NOMO-1 treated with DMSO at 0.1 percent for 48 hours (cell line): ENCODE measurements at regions not wholly inside any gene's neighbourhood (a gene's known extent, or its start where the extent isn't known, plus 50 kb on each side); places are given as distances from the start of the nearest gene placed in this dataset.
A peak's percentile ranks its signal among the peaks of the same experiment; 100 is the strongest.
"Not testable (repeated sequence)": the region's sequence is repeated elsewhere in the genome, so short reads cannot be mapped to it uniquely, and the experiment has no call there.

Experiments
- DNase-seq: peaks from one replicate; lab custom pipeline; 2025; ENCODE audit not compliant: unreplicated experiment; lab: John Stamatoyannopoulos, UW

- DNase-seq: no peak
These were observed 261.2 kb upstream of the PIK3R1 start for GRCh38 chr5:67954351-67954750.

- no peak for DNase-seq
These were observed 273.1 kb upstream of the PIK3R1 start for GRCh38 chr5:67942421-67942820.

GRCh38 chr5:67941614-67942401 is 273.7 kb upstream of the PIK3R1 start:
- no peak for DNase-seq

GRCh38 chr5:67935908-67936566 is 279.5 kb upstream of the PIK3R1 start:
- peak; percentile 54 for DNase-seq

GRCh38 chr5:67934976-67935375 is 280.6 kb upstream of the PIK3R1 start:
- DNase-seq: no peak

GRCh38 chr5:67925511-67925910 is 290.0 kb upstream of the PIK3R1 start:
- DNase-seq: no peak

- no peak for DNase-seq
These were observed 294.5 kb upstream of the PIK3R1 start for GRCh38 chr5:67921004-67921601.

- DNase-seq: not testable (repeated sequence)
These were observed 296.0 kb upstream of the PIK3R1 start for GRCh38 chr5:67919532-67919931.

DNA sequence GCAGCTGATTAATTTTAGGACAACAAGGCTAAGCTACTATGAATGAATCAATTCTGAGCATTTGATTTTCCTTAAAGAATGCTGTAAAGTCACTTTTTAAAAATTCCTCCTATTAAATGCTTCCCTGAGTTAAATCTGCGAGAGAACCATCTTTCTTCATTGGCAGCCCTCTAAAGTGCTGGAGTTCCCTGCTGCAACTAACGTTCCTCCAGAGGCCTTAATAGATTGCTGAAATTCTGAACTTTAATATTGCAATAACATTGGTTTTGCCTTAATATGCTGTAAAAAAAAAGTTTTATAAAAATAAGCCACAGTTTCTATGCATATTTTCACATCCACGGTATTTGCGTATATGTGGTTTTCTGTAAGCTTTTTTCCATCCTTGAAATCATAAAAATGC is 298.0 kb upstream of the PIK3R1 start:
- DNase-seq: no peak

- no peak for DNase-seq
These were observed 305.0 kb upstream of the PIK3R1 start for GRCh38 chr5:67910546-67910945.

DNA sequence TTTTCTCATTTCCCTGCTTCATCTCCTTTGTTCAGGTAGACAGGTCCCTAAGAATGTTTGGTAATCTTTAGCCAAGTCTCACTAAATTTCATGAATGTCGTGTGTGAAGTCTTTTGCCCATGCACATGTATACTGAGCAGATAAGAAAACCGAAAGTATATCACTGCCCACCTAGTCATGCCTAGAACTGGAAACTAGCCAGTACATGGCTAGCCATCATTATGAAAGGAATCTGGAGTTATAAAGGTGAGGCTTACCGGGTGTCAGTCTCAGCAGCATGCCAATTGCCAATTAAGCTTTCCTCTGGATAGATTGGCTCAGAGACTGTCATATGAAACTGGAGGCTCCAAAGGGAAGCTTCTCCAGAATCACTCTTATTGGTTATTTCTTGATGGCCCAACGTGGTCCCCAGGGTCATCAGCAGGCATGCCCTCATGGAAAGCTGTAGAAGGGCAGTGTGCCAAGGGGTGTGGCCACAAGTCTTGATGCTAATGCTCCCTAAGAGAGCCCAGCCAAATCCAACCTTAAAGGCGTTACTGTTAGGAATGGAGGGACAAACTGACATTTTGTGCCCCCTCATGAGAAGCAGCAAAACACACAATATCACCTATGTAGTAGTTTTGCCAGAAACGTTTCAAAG is 307.3 kb upstream of the PIK3R1 start:
- no peak for DNase-seq

DNA sequence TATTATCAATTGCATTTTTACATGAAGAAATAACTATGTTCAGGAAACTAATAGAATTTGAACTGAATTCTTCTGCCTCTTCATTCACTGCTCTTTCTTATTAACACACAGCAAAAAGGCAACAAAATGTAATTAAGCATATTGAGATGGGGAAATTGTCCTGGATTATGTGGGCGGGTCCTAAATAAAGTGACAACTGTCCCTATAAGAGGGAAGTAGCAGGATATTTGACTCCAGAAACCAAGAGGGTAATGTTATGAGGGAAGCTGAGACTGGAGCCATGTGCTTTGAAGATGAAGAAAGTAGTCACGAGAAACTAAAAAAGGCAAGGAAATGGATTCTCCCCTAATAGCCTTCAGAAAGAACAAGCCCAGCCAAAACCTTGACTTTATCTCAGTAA is 311.2 kb upstream of the PIK3R1 start:
- DNase-seq: no peak

DNA sequence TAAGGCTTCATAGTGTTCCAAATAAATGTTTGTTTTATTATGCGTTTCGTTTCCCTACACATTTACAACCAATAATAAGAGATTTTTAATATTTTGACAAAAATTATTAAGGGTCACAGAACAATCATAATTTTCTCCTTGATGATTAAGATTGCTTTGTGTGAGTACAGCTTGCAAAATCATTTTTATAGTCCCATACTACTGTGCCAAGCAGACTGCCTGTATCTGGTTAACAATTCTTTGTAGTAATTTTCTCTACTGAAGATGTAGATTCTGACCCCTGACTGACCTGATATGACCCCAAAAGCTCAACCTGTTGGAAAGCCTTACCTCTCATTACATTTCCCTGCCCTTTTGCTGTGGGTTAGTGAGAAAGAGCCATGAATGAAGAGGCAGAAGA is 311.9 kb upstream of the PIK3R1 start:
- no peak for DNase-seq

DNA sequence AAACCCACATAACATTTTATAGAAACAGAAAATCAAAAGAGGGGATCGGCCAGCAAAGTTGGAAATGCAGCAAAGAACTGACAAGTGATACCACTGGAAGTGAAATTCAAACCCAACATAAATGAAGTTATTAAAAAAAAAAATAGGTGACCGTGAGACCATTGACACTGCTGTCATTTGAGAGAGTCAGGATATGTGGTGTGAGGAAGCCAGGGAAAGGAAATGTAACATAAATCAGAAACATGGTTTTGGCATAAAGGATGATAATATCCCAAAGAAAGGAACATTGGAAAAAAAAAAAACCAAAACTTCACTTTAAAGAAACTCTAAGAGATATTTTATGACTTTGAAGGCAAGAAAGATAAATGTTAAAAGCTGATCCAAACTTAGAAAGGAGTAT is 312.4 kb upstream of the PIK3R1 start:
- DNase-seq: no peak

DNA sequence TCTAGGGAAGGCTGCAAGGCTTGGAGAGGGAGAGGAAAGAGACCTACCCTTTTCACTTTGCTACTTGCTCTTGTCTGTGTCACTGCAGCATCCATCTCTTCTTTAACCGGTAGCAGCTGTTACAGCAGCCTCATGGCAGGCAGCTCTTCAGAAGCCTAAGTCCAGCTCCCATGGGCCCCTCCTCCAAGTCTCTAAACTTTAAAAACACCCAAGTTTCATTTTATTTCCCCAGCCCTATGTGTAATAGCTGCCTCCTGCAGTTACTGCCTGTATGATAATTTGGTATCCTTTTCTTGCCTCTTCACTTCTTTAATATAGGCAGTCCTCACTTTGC is 313.1 kb upstream of the PIK3R1 start:
- no peak for DNase-seq

DNA sequence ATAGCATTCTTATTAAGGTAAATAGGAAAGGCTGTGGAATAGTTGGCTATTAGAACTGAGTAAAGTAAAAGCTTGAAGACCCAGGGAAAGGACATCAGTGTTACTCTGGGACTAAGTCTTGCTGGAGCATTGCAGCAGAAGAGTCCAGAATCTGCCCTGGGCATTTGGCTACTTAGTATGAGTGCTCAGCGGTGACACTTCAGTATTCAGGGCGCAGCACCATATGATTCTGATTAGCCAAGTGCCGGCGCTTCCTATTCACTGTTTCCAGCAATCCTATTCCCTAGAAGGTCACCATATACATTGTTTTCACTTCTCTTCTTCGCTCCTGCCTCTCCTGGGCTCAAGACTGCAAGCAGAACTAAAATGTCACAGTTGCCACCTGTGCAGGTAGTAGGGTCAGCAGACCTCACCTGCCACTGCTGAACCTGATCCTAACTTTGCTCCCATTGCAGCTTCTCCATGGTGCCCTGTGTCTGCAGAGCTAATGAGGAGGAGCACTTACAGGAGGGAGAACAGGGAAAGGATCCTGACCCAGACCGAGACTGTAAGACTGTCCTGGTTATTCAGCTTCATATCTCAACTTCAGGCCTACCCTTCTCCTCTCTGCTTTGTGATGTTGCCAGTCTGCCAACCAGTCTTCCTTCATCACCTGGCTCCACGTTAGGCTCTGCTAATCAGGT is 313.6 kb upstream of the PIK3R1 start:
- no peak for DNase-seq

DNA sequence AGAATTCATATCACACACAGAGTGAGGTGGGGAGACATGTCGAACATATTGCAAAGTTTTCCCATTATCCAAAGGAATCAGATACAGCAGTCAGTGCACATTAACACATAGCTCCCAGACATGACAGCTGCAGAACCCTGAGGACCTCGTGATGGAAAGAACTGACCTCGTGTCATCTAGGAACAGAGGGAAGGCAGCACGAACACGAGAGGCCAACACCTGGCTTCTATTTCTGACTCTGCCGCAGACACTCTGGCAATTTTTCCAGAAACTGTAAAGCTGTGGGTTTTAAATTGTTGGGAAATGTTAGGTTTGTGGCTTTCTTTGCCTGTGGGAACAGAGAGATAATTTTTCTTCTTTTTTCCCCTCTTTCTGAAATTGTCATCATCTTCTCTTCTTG is 315.0 kb upstream of the PIK3R1 start:
- no peak for DNase-seq

DNA sequence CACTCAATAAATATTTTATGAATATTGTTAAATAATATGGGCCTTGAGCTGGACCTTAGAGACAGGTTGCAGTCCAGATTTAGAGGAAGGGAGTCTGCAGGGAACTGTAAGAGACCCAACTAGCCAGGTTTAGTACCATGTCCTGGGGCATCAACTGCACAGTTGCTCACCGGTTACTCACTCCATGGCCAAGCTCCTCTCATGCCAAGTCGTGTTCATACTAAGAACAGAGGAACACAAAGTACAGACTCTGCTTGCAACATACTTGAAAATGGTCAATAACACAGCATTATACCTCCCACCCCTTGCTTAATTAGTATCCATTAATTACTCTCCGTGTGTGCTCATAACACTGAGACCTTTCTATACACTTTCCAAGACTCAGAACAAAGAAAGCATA is 317.6 kb upstream of the PIK3R1 start:
- DNase-seq: no peak

- no peak for DNase-seq
These were observed 318.1 kb upstream of the PIK3R1 start for GRCh38 chr5:67897431-67897830.

- DNase-seq: no peak
These were observed 318.6 kb upstream of the PIK3R1 start for GRCh38 chr5:67896930-67897313.

GRCh38 chr5:67896311-67896929 is 319.1 kb upstream of the PIK3R1 start:
- peak; percentile 34 for DNase-seq
